ENCODE measurements at regions not wholly inside any gene's neighbourhood (a gene's known extent, or its start where the extent isn't known, plus 50 kb on each side); places are given as distances from the start of the nearest gene placed in this dataset.
"Not testable (repeated sequence)": the region's sequence is repeated elsewhere in the genome, so short reads cannot be mapped to it uniquely, and the experiment has no call there.

GRCh38 chr7:113710310-113711096 lies 208.3 kb downstream of the PPP1R3A start:
- DNase-seq = peak; percentile 15

DNA sequence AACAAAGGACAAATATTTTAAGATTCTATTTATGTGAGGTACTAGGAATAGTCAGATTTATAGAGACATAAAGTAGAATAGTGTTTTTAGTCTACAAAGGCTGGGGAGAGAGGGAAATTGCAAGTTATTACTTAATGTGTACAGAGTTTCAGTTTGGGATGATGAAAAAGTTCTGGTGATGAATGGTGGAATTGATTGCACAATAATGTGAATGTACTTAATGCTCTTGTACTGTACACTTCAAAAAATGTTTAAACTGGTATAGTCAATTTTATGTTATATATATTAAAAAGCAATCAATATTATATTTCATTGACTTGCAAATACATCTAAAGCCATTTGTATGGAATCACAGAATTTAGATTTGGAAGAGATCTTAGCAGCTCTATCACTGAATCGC lies 213.4 kb downstream of the PPP1R3A start:
- DNase-seq = no peak

GRCh38 chr7:113698556-113699220 lies 220.1 kb downstream of the PPP1R3A start:
- DNase-seq = no peak

GRCh38 chr7:113694149-113694548 lies 224.7 kb downstream of the PPP1R3A start:
- no peak for DNase-seq

DNA sequence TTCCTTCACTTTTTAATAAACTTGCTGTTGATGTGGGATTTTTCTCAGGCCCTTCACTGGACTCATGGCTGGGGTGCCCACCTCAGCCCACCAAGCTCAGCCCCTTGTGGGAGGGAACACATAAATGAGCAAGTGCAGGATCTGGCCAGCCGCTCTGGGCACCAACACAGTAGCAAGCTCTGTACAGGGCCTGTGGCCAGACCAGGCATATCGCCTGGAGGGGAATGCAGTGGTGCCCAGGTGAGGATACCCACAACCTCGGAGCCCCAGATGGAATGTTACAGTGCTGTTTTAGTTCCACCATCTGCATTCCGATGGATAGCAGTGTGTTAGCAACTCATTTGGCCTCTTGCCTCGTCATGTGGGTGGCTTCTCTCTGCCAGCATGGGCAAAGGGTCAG lies 234.6 kb downstream of the PPP1R3A start:
- DNase-seq = no peak

- DNase-seq = no peak
Observed at GRCh38 chr7:113677811-113678210, 241.0 kb downstream of the PPP1R3A start.

DNA sequence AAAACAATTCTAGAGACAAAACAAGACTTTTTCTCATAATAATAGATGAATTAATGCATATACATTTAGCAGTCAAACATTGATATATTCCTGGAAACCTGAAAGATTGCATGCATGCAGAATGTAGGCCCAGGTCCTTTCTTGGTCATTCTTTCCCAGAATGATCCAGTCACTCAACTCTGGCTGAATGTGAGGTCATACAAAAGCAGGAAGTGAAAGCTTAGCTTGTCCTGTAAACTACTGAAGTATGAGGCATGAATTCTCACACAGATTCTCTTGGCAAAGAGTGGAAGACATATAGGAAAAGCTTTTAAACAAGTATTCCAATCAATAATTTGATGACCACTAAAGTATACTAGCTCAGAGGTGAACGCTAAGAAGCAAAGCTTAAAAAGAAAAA lies 253.9 kb downstream of the PPP1R3A start:
- DNase-seq = no peak

GRCh38 chr7:113659416-113659815 lies 259.4 kb downstream of the PPP1R3A start:
- no peak for DNase-seq

DNA sequence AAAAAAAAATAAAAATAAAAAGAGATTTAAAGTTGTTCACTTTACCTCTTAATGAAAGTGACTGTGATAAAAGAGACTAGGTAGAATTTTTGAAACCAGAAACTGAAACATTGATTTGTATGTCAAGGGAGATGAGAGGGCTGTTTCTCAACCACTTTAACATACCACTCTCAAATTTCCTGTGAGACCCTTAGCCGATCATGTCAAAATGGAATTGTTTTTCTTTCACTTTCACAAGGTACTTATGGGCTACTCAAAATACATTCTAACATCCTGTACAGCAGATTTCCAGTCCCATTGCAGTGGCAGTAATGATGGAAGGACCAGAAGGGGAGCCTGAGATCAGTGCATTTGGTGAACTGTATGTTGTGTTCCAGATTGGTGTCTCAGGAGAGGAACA lies 261.2 kb downstream of the PPP1R3A start:
- no peak for DNase-seq

GRCh38 chr7:113652501-113652900 lies 266.3 kb downstream of the PPP1R3A start:
- no peak for DNase-seq

GRCh38 chr7:113649556-113649955 lies 269.3 kb downstream of the PPP1R3A start:
- no peak for DNase-seq

DNA sequence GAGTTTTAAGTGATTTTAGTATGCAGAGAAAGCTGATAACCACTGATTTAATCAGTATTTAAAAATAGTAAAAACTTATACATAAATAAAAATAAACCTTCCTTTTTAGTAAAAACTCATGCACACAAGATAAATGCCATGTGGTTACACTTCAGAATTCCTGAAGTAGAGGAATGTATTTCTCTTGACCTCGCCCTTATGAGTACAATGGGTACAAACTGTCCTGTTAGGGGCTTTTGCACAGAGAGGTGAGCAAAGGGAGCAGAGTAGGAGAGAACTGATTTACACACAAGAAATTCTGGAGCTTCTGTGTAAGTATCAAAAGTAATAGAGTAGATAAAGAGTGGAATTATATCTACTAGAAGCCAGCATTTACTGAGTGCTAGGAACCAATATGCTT lies 279.6 kb downstream of the PPP1R3A start:
- DNase-seq = no peak

GRCh38 chr7:113636727-113637421 lies 281.9 kb downstream of the PPP1R3A start:
- DNase-seq = no peak

- no peak for DNase-seq
Observed at GRCh38 chr7:113635492-113635891, 283.3 kb downstream of the PPP1R3A start.

GRCh38 chr7:113633073-113633472 lies 285.7 kb downstream of the PPP1R3A start:
- DNase-seq = no peak

DNA sequence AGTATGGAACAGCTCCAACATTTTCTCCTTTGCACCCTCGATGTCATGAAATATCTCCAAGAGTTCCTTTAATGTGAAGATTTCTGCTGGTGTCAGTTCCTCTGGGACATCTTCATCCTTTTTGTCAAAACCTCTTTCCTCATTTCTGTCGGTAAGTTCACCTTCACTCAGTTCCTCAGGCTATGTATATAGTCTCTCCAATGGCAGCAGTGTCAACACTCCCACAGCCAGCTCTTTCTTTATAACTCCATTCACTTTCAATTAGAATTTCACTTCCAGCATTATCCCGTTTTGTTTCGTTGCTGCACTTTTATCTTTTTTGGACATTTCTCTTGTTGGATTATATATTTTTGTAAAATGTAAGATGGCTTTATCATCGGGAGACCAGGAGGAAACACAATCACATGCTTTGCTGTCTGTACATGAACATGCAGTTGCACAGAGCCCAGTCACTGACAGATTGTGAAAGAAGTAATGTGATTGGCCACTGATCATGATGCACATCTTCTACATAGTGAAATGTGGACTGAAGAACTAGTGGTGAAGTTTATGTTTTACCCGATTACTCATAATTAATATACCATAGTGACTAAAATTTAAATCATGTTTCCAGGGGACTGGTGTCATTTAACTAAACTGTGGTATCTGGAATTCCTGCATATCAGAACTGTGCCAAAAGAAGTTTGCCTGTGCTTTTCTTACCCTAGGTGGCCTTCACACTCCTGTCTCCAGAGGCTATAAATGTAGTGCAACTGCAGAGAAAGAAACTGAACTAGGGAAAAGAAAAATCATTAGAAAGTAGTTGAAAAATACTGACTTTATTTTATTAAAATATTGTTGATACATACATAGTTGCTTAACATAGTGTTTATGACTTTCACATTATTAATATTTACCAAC lies 289.6 kb downstream of the PPP1R3A start:
- no peak for DNase-seq

DNA sequence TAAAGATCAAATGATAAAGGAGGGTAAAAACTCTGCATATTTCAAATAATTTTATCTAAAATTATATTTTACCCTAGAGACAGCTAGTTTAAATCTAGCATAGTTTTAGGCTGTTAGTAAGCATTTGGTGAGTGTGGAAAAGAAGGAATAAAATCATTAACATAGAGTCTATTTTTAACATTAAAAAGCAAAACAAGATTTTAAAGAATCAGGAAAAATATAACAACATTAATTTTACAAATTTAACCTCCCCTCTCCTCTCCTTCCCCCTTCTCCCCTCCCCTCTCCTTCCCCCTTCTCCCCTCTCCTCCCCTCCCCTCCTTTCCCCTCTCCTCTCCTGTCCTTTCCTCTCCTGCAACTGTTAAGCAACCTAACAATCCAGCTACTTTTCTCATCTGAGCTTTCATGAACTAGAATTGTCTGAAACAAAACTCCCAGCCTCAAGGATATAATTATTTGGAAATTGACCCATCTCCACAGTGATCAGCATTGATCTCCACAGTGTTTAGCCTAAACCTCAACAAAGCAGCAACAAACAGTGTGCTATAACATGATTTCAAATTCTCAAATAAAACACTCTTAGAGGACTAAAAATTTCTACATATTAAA lies 293.2 kb downstream of the PPP1R3A start:
- DNase-seq = no peak

DNA sequence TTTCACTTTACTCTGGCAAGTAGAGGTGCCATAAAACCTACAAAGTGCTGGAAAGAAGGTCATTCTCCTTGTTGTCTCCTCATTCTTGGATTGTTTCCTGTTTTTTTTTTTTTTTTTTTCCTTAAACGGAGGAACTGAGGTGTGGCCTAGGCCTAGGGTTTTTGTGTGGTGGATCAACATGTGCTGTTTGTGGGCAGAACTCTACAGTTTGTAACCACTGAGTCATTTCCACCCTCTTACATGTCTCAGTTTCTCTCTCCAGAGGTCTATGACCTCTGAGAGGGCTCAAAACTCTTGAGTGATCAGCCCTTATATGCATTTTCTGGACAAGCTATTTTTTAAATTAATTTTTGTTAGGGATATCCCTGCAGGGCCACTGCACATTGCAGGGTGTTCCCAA lies 296.0 kb downstream of the PPP1R3A start:
- DNase-seq = no peak

DNA sequence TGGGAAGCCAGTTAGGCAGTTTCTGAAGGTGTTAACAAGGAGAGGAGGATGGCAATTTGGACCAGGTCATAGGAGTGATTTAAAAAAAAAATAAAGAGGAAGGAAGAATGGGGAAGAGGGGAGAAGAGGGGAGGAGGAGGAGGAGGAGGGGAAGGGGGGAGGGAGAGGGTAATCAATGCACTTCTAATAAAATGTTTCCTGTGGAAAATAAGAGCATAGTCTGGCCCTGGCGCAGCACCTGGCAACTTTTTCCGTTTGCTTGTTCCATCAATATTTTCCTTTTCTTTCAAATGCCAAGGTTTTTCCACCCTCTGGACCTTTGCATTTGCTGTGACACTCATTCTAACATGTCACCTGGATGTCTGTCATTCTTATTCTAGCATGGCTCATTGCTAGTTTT lies 308.2 kb downstream of the PPP1R3A start:
- DNase-seq = no peak

DNA sequence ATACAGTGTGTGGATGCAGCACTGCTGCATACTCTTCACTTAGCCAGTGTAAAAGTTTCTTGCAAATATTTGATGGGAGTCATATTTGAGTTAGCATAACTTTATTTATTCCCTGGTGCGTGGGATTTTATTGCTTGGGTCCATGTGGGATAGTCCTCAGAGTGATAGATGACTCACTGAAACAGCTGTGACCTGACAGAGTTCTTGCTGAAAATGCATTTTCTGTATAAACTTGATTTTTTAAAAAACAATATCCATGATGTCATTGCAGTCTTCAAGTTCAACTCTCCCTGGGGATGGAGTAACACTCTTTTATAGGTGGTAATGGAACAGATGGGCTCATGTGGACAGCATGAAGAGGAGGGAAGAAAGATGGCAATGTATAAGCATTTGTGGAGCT lies 310.0 kb downstream of the PPP1R3A start:
- DNase-seq = no peak

DNA sequence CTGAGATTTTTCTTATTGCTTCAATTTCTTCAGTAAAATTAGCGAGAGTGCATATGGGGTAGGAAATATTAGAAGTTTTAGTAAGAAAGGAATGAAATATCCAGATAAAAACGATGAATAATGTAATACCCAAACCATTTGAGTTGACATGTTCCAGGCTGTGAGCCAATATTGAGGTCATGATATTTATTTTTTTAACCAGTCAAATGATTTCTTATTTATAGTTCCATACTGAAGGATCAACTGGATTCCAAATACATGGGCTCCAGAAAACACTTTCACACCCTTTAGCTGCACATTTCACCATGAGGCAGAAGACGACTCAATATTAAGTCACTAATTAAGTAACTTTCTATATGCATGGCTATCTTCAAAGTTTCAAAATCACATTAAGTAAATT lies 312.5 kb downstream of the PPP1R3A start:
- no peak for DNase-seq

DNA sequence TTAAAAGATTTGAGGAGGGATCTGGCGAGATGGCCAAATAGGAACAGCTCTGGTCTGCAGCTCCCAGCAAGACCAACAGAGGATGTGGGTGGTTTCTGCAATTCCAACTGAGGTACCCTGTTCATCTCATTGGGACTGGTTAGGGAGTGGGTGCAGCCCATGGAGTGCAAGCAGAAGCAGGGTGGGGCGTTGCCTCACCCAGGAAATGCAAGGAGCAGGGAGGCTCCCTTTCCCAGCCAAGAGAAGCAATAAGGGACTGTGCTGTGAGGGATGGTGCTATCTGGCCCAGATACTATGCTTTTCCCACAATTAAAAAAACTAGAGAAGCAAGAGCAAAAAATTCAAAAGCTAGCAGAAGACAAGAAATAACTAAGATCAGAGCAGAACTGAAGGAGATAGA lies 318.4 kb downstream of the PPP1R3A start:
- not testable (repeated sequence) for DNase-seq
